ENCODE measurements at regions not wholly inside any gene's neighbourhood (a gene's known extent, or its start where the extent isn't known, plus 50 kb on each side); places are given as distances from the start of the nearest gene placed in this dataset.

GRCh38 chr11:101267654-101268053, 138.0 kb upstream of the PGR start:
- no peak for TF ChIP-seq EP300 (IDR thresholded peaks at IDR 0.05)
- TF ChIP-seq CTCF (IDR thresholded peaks at IDR 0.05): no peak
- no peak for TF ChIP-seq POLR2A (IDR thresholded peaks at IDR 0.05)

Measured in ovary (tissue), 3 donors.